ENCODE measurements at regions not wholly inside any gene's neighbourhood (a gene's known extent, or its start where the extent isn't known, plus 50 kb on each side); places are given as distances from the start of the nearest gene placed in this dataset.

GRCh38 chr3:176905331-176905730 is 292.0 kb downstream of the TBL1XR1 start:
- no peak for TF ChIP-seq KLF16 (IDR thresholded peaks at IDR 0.05)
- no peak for TF ChIP-seq C11orf30 (IDR thresholded peaks at IDR 0.05; ENCODE audit: low read depth)
- TF ChIP-seq SREBF1 (IDR thresholded peaks at IDR 0.05; ENCODE audit: borderline replicate concordance, low read depth, low read length) = no peak
- TF ChIP-seq CTCF (IDR thresholded peaks at IDR 0.05 in 2 of 3, conservative IDR thresholded peaks at IDR 0.05 in 1 of 3; ENCODE audit: insufficient read depth in 2 of 3, low read depth in 1 of 3, low read length in 3 of 3) = no peak
- TF ChIP-seq ELK1 (CRISPR knock-in tag; IDR thresholded peaks at IDR 0.05) = no peak
- TF ChIP-seq NRF1 (conservative IDR thresholded peaks at IDR 0.05 in 1 of 2, IDR thresholded peaks at IDR 0.05 in 1 of 2) = no peak
- no peak for TF ChIP-seq ZNF76 (CRISPR knock-in tag; IDR thresholded peaks at IDR 0.05; ENCODE audit: borderline replicate concordance)
- no peak for TF ChIP-seq USF1 (CRISPR knock-in tag; IDR thresholded peaks at IDR 0.05)
- no peak for TF ChIP-seq NFXL1 (CRISPR knock-in tag; IDR thresholded peaks at IDR 0.05)
- no peak for TF ChIP-seq FOXM1 (IDR thresholded peaks at IDR 0.05; ENCODE audit: low read depth)
- no peak for TF ChIP-seq FOXM1 (CRISPR knock-in tag; IDR thresholded peaks at IDR 0.05; ENCODE audit: low read depth)
- TF ChIP-seq ZNF354B (CRISPR knock-in tag; IDR thresholded peaks at IDR 0.05) = no peak
- no peak for TF ChIP-seq ZBTB43 (CRISPR knock-in tag; IDR thresholded peaks at IDR 0.05)
- TF ChIP-seq DLX4 (CRISPR knock-in tag; IDR thresholded peaks at IDR 0.05) = no peak
- TF ChIP-seq FIP1L1 (IDR thresholded peaks at IDR 0.05; ENCODE audit: low read depth, low read length, poor library complexity, severe bottlenecking) = no peak

Data from K562 (cell line).